ENCODE measurements at regions not wholly inside any gene's neighbourhood (a gene's known extent, or its start where the extent isn't known, plus 50 kb on each side); places are given as distances from the start of the nearest gene placed in this dataset.

- CTCF ChIA-PET: no interaction called here
- no CpG with 5 or more reads among the region's 3 CpGs for WGBS (ENCODE audit: insufficient coverage)
These were observed 820.5 kb upstream of the POU3F3 start for GRCh38 chr2:104033399-104033798.

GRCh38 chr2:104040771-104041170, 813.1 kb upstream of the POU3F3 start:
- H3K4me1 Mint-ChIP-seq: no peaks in the 10 kb centered on the region
- no peak overlapping the region for H3K4me3 Mint-ChIP-seq
- DNase-seq (no peak), ATAC-seq (replicated peaks in 1 of 4) (no peak)
- ChIA-PET CTCF (no interaction called here), POLR2A (no interaction called here)
- H3K9me3 Mint-ChIP-seq: peaks cover 0 to 6% (median 4%) of the 10 kb centered on the region in 3 donors
- H3K4me3 ChIP-seq (ENCODE audit: control insufficient read depth in 1 of 2, extremely low read depth in 1 of 2, low read length in 1 of 2): no peak overlapping the region
- H3K27ac ChIP-seq (ENCODE audit: low read length): no peak overlapping the region
- no peaks in the 10 kb centered on the region for H3K27me3 Mint-ChIP-seq
- H3K9me3 ChIP-seq: no peaks in the 10 kb centered on the region
- H3K27me3 ChIP-seq (replicated peaks in 1 of 2; ENCODE audit: control insufficient read depth in 2 of 2, extremely low read depth in 1 of 2, insufficient read depth in 2 of 2, low read length in 1 of 2): no peaks in the 10 kb centered on the region
- H3K36me3 ChIP-seq (ENCODE audit: control insufficient read depth in 2 of 2, extremely low read depth in 1 of 2, insufficient read depth in 1 of 2, low read length in 1 of 2): no peaks in the 10 kb centered on the region
- WGBS (ENCODE audit: insufficient coverage): 63% methylated on average over 1 of the region's 2 CpGs
- H3K36me3 Mint-ChIP-seq: no peaks in the 10 kb centered on the region
- no peak overlapping the region for H3K27ac Mint-ChIP-seq
- no peaks in the 10 kb centered on the region for H3K4me1 ChIP-seq (ENCODE audit: control insufficient read depth in 1 of 2, extremely low read depth in 1 of 2, insufficient read depth in 2 of 2, low read length in 2 of 2)

More at GRCh38 chr2:104033399-104033798, 820.5 kb upstream of the POU3F3 start:
- no peaks in the 10 kb centered on the region for H3K9me3 ChIP-seq
- no peaks in the 10 kb centered on the region for H3K4me1 ChIP-seq (ENCODE audit: control insufficient read depth in 1 of 2, extremely low read depth in 1 of 2, insufficient read depth in 2 of 2, low read length in 2 of 2)
- H3K4me3 Mint-ChIP-seq: no peak overlapping the region
- no peak overlapping the region for H3K27ac ChIP-seq (ENCODE audit: low read length)
- no peaks in the 10 kb centered on the region for H3K27me3 ChIP-seq (replicated peaks in 1 of 2; ENCODE audit: control insufficient read depth in 2 of 2, extremely low read depth in 1 of 2, insufficient read depth in 2 of 2, low read length in 1 of 2)
- POLR2A ChIA-PET: no interaction called here
- ATAC-seq (replicated peaks in 1 of 4) (no peak), DNase-seq (no peak)
- peaks cover 8 to 14% (median 9%) of the 10 kb centered on the region in 3 donors for H3K9me3 Mint-ChIP-seq
- no peaks in the 10 kb centered on the region for H3K27me3 Mint-ChIP-seq
- H3K36me3 Mint-ChIP-seq: no peaks in the 10 kb centered on the region
- no peaks in the 10 kb centered on the region for H3K36me3 ChIP-seq (ENCODE audit: control insufficient read depth in 2 of 2, extremely low read depth in 1 of 2, insufficient read depth in 1 of 2, low read length in 1 of 2)
- H3K27ac Mint-ChIP-seq: no peak overlapping the region
- no peaks in the 10 kb centered on the region for H3K4me1 Mint-ChIP-seq
- no peak overlapping the region for H3K4me3 ChIP-seq (ENCODE audit: control insufficient read depth in 1 of 2, extremely low read depth in 1 of 2, low read length in 1 of 2)

DNA sequence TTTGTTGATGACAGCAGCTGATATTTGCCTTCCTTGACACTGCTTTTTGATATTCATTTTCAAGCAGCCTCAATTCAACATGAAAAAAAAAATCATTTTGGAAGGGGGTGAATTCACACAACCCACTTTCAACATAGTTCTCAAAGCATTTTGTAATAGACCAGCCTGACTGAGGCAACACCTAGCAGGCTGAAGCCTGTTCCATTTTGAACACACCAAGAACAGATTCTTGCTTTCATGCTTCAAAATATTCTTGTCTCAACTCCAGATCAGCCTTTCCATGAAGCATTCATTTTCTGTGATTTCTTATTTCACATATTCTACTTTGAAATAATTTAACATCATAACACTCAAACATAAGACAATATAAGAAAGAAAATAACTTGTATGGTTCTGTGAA, 812.6 kb upstream of the POU3F3 start:
- ATAC-seq (replicated peaks in 1 of 4) (no peak), DNase-seq (no peak)
- H3K27me3 ChIP-seq (replicated peaks in 1 of 2; ENCODE audit: control insufficient read depth in 2 of 2, extremely low read depth in 1 of 2, insufficient read depth in 2 of 2, low read length in 1 of 2): no peaks in the 10 kb centered on the region
- no peaks in the 10 kb centered on the region for H3K4me1 ChIP-seq (ENCODE audit: control insufficient read depth in 1 of 2, extremely low read depth in 1 of 2, insufficient read depth in 2 of 2, low read length in 2 of 2)
- no peak overlapping the region for H3K4me3 Mint-ChIP-seq
- no peaks in the 10 kb centered on the region for H3K36me3 ChIP-seq (ENCODE audit: control insufficient read depth in 2 of 2, extremely low read depth in 1 of 2, insufficient read depth in 1 of 2, low read length in 1 of 2)
- ChIA-PET CTCF (no interaction called here), POLR2A (no interaction called here)
- no peak overlapping the region for H3K4me3 ChIP-seq (ENCODE audit: control insufficient read depth in 1 of 2, extremely low read depth in 1 of 2, low read length in 1 of 2)
- no peak overlapping the region for H3K27ac Mint-ChIP-seq
- H3K27me3 Mint-ChIP-seq: no peaks in the 10 kb centered on the region
- H3K4me1 Mint-ChIP-seq: no peaks in the 10 kb centered on the region
- peaks cover 0 to 7% (median under 1%) of the 10 kb centered on the region in 3 donors for H3K9me3 Mint-ChIP-seq
- no peaks in the 10 kb centered on the region for H3K9me3 ChIP-seq
- no peaks in the 10 kb centered on the region for H3K36me3 Mint-ChIP-seq
- no peak overlapping the region for H3K27ac ChIP-seq (ENCODE audit: low read length)

GRCh38 chr2:104043864-104044263, 810.1 kb upstream of the POU3F3 start:
- Mint-ChIP-seq H3K36me3 (no peaks in the 10 kb centered on the region), H3K27me3 (no peaks in the 10 kb centered on the region), H3K27ac (no peak overlapping the region), H3K4me3 (no peak overlapping the region), H3K4me1 (no peaks in the 10 kb centered on the region), H3K9me3 (peaks cover 0 to 9% (median 0%) of the 10 kb centered on the region in 3 donors)
- DNase-seq: no peak
- no peak for ATAC-seq (replicated peaks in 1 of 4)
- Histone ChIP-seq H3K4me3 (ENCODE audit: control insufficient read depth in 1 of 2, extremely low read depth in 1 of 2, low read length in 1 of 2) (no peak overlapping the region), H3K36me3 (ENCODE audit: control insufficient read depth in 2 of 2, extremely low read depth in 1 of 2, insufficient read depth in 1 of 2, low read length in 1 of 2) (no peaks in the 10 kb centered on the region), H3K27me3 (replicated peaks in 1 of 2; ENCODE audit: control insufficient read depth in 2 of 2, extremely low read depth in 1 of 2, insufficient read depth in 2 of 2, low read length in 1 of 2) (no peaks in the 10 kb centered on the region), H3K27ac (ENCODE audit: low read length) (no peak overlapping the region), H3K4me1 (ENCODE audit: control insufficient read depth in 1 of 2, extremely low read depth in 1 of 2, insufficient read depth in 2 of 2, low read length in 2 of 2) (no peaks in the 10 kb centered on the region), H3K9me3 (no peaks in the 10 kb centered on the region)
- WGBS (ENCODE audit: insufficient coverage): 36% methylated on average over 3 of the region's 8 CpGs
- ChIA-PET POLR2A (no interaction called here), CTCF (no interaction called here)

DNA sequence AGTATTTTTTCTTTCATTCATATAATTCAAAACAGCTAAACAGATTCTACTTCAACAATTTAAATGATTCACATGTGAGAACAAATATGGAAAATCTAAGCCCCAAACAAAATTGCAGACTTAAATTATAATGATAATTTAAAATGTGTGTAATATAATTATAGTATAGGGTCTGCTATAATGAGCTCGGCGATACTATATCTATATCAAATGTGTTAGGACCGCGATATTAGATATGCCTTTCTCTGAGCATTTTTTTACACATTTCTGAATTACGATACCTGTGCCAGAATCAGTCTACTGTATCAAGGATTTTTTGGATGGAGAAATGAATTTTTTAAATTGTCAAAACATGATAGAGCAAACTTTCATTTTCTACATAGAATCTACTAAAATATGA, 808.8 kb upstream of the POU3F3 start:
- CTCF ChIA-PET: no interaction called here
- H3K27me3 ChIP-seq (replicated peaks in 1 of 2; ENCODE audit: control insufficient read depth in 2 of 2, extremely low read depth in 1 of 2, insufficient read depth in 2 of 2, low read length in 1 of 2): no peaks in the 10 kb centered on the region
- POLR2A ChIA-PET: no interaction called here

GRCh38 chr2:104046466-104046865, 807.4 kb upstream of the POU3F3 start:
- Mint-ChIP-seq H3K4me1 (no peaks in the 10 kb centered on the region), H3K4me3 (no peak overlapping the region), H3K27me3 (no peaks in the 10 kb centered on the region), H3K9me3 (peaks cover 0 to 6% (median 3%) of the 10 kb centered on the region in 3 donors), H3K36me3 (no peaks in the 10 kb centered on the region), H3K27ac (no peak overlapping the region)
- POLR2A ChIA-PET: no interaction called here
- no peaks in the 10 kb centered on the region for H3K27me3 ChIP-seq (replicated peaks in 1 of 2; ENCODE audit: control insufficient read depth in 2 of 2, extremely low read depth in 1 of 2, insufficient read depth in 2 of 2, low read length in 1 of 2)
- WGBS (ENCODE audit: insufficient coverage): 67% methylated on average over 1 of the region's 2 CpGs
- DNase-seq: no peak
- no peak for ATAC-seq (replicated peaks in 1 of 4)
- no peak overlapping the region for H3K27ac ChIP-seq (ENCODE audit: low read length)
- H3K9me3 ChIP-seq: no peaks in the 10 kb centered on the region
- CTCF ChIA-PET: no interaction called here
- no peaks in the 10 kb centered on the region for H3K4me1 ChIP-seq (ENCODE audit: control insufficient read depth in 1 of 2, extremely low read depth in 1 of 2, insufficient read depth in 2 of 2, low read length in 2 of 2)
- no peak overlapping the region for H3K4me3 ChIP-seq (ENCODE audit: control insufficient read depth in 1 of 2, extremely low read depth in 1 of 2, low read length in 1 of 2)
- no peaks in the 10 kb centered on the region for H3K36me3 ChIP-seq (ENCODE audit: control insufficient read depth in 2 of 2, extremely low read depth in 1 of 2, insufficient read depth in 1 of 2, low read length in 1 of 2)

More for the DNA sequence above, 808.8 kb upstream of the POU3F3 start:
- H3K4me1 ChIP-seq (ENCODE audit: control insufficient read depth in 1 of 2, extremely low read depth in 1 of 2, insufficient read depth in 2 of 2, low read length in 2 of 2): no peaks in the 10 kb centered on the region
- no peaks in the 10 kb centered on the region for H3K36me3 Mint-ChIP-seq
- no peaks in the 10 kb centered on the region for H3K9me3 ChIP-seq
- no CpG with 5 or more reads among the region's 5 CpGs for whole genome bisulfite sequencing (ENCODE audit: insufficient coverage)
- no peaks in the 10 kb centered on the region for H3K36me3 ChIP-seq (ENCODE audit: control insufficient read depth in 2 of 2, extremely low read depth in 1 of 2, insufficient read depth in 1 of 2, low read length in 1 of 2)
- H3K9me3 Mint-ChIP-seq: peaks cover 0 to 3% (median 0%) of the 10 kb centered on the region in 3 donors
- no peaks in the 10 kb centered on the region for H3K4me1 Mint-ChIP-seq
- H3K27ac Mint-ChIP-seq: no peak overlapping the region
- DNase-seq (no peak), ATAC-seq (replicated peaks in 1 of 4) (no peak)
- no peak overlapping the region for H3K4me3 ChIP-seq (ENCODE audit: control insufficient read depth in 1 of 2, extremely low read depth in 1 of 2, low read length in 1 of 2)
- no peak overlapping the region for H3K27ac ChIP-seq (ENCODE audit: low read length)
- H3K4me3 Mint-ChIP-seq: no peak overlapping the region
- no peaks in the 10 kb centered on the region for H3K27me3 Mint-ChIP-seq

DNA sequence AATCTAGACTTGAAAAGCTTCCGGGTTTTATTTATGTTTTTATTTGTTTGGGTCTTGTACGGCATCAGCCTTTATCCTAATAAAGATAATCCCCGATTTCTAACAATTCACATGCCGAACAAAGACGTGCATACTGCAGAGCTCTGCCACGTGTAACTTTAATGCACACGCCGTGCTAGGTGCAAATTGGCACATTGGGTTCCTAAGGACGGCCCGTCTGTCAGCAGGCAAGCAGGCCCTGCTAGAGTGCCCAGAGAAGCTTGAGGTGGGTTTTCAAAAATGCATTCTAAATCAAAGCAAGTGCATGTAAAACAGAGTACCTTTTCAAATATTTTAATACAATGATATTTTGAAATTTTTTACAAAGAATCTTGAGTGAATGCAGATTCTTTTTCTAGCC, 806.4 kb upstream of the POU3F3 start:
- ATAC-seq (replicated peaks in 1 of 4): no peak
- Mint-ChIP-seq H3K4me3 (no peak overlapping the region), H3K27me3 (no peaks in the 10 kb centered on the region), H3K27ac (no peak overlapping the region), H3K9me3 (peaks cover 0 to 6% (median 4%) of the 10 kb centered on the region in 3 donors), H3K4me1 (no peaks in the 10 kb centered on the region), H3K36me3 (no peaks in the 10 kb centered on the region)
- Histone ChIP-seq H3K4me1 (ENCODE audit: control insufficient read depth in 1 of 2, extremely low read depth in 1 of 2, insufficient read depth in 2 of 2, low read length in 2 of 2) (no peaks in the 10 kb centered on the region), H3K27ac (ENCODE audit: low read length) (no peak overlapping the region), H3K4me3 (ENCODE audit: control insufficient read depth in 1 of 2, extremely low read depth in 1 of 2, low read length in 1 of 2) (no peak overlapping the region), H3K9me3 (no peaks in the 10 kb centered on the region), H3K27me3 (replicated peaks in 1 of 2; ENCODE audit: control insufficient read depth in 2 of 2, extremely low read depth in 1 of 2, insufficient read depth in 2 of 2, low read length in 1 of 2) (no peaks in the 10 kb centered on the region), H3K36me3 (ENCODE audit: control insufficient read depth in 2 of 2, extremely low read depth in 1 of 2, insufficient read depth in 1 of 2, low read length in 1 of 2) (no peaks in the 10 kb centered on the region)
- ChIA-PET POLR2A (no interaction called here), CTCF (no interaction called here)
- DNase-seq: no peak
- WGBS (ENCODE audit: insufficient coverage): 86% methylated on average over 7 of the region's 10 CpGs

Data from T-cell (primary cell).